Large intestine (tissue), 3 donors: ENCODE measurements at regions not wholly inside any gene's neighbourhood (a gene's known extent, or its start where the extent isn't known, plus 50 kb on each side); places are given as distances from the start of the nearest gene placed in this dataset.

ENCODE experiments used
- DNase-seq, 2 donors: peaks; one replicate each; pipeline versions ENCODE4 v3.0.0 to v3.0.0-alpha.2; 2013
- H3K27ac ChIP-seq: one replicate; pipeline ENCODE4 v1.5.1; 2013; ENCODE audit warnings: low read length
- H3K27me3 ChIP-seq: 2 replicates; pipeline ENCODE4 v1.6.1; 2013; ENCODE audit warnings: low read length; ENCODE audit not compliant: control insufficient read depth, insufficient read depth
- H3K36me3 ChIP-seq: 2 replicates; pipeline ENCODE4 v1.6.1; 2013; ENCODE audit warnings: low read length; ENCODE audit not compliant: control insufficient read depth, insufficient read depth
- H3K4me1 ChIP-seq: one replicate; pipeline ENCODE4 v1.6.1; 2013; ENCODE audit warnings: low read length; ENCODE audit not compliant: control insufficient read depth, insufficient read depth
- H3K4me3 ChIP-seq: one replicate; pipeline ENCODE4 v1.5.1; 2013; ENCODE audit warnings: low read length
- H3K9me3 ChIP-seq: one replicate; pipeline ENCODE4 v1.6.1; 2013; ENCODE audit warnings: mild to moderate bottlenecking, low read depth, low read length, moderate library complexity; ENCODE audit not compliant: control insufficient read depth
- WGBS: methylation state at CpG from one replicate; pipeline ENCODE4 v1.1.5; 2013; ENCODE audit warnings: low lambda C conversion rate; ENCODE audit not compliant: insufficient coverage; 5-methylcytosine and 5-hydroxymethylcytosine counted together

DNA sequence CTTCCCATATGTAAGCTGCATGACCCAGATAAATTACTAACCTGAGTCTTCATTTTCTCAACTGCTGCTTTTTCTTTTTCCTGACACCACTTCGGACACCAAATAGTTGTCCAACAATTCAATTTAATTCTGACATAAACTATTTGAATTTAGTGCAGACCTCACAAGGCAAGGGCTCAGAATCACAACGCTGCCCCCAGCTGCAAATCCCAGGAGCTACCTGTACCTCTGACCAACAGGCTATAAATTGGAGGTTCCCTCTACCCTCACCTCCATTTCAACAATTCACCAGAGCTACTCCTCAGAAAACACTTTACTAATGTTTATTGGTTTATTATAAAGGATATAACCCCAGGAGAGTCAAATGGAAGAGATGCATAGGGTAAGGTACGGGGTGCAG lies 737.6 kb downstream of the NTRK3 start:
- Histone ChIP-seq H3K9me3 (no peaks in the 10 kb centered on the region), H3K4me3 (no peak overlapping the region), H3K4me1 (no peaks in the 10 kb centered on the region), H3K36me3 (no peaks in the 10 kb centered on the region), H3K27me3 (no peaks in the 10 kb centered on the region), H3K27ac (no peak overlapping the region)
- no CpG with 5 or more reads among the region's 3 CpGs for WGBS
- DNase-seq: no peak

DNA sequence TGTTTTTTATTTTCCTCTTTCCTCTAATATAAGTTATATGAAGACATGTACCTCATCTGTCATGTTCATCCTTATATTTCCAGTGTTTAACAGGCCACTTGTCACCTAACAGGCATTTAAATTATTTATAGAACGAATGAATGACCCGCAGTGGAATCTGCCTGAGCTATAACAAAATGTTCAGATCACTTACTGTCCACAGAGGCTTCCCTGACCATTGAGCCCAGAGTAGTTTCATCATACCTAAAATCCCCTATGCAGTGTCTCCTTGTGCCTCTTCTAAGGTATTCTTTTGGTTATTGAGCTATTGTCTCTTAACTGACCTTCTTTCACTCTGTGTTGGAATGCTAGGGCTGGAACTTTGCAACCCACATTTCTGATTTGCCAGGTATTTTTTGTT lies 748.5 kb downstream of the NTRK3 start:
- DNase-seq: no peak
- no peaks in the 10 kb centered on the region for H3K27me3 ChIP-seq
- no peaks in the 10 kb centered on the region for H3K36me3 ChIP-seq
- WGBS: no CpG with 5 or more reads among the region's 2 CpGs
- H3K4me1 ChIP-seq: no peaks in the 10 kb centered on the region
- H3K27ac ChIP-seq: no peak overlapping the region
- no peak overlapping the region for H3K4me3 ChIP-seq
- no peaks in the 10 kb centered on the region for H3K9me3 ChIP-seq

DNA sequence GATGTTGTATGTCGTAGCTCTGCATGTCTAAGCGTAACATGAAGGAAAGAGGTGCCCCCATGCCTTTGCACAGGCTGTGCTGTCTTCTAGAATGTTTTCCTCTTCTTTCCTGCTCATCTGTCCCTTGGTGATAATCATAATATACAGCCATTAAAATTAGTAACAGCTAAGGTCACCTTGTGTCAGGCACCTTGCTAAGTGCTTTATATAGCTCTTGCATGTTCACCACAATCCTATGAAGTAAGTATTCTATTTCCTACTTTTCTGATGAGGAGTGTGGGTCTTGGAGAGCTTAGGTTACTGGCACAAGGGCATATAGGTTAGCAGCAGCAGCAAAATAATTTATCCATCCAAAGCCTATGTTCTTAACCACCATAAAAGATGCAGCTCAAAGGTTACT lies 754.4 kb downstream of the NTRK3 start:
- DNase-seq: no peak

DNA sequence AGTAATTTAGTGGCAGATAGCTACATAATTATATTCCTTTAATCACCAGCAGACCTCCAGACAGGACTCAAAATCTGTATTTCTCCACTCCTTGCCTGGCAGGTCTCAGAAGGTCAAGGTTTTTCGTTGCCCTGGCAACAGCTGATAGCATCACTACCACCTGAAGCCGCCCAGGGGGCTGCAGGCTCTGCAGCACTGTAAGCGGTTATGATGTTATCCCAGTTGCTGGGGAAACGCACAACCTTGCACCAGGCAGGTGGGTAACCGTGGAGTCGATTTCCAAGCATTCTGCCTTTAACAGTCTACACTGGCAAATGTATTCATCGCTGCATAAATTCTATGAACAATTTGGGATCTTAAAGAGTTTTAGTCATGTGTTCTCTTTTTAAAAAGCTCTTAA lies 756.3 kb downstream of the NTRK3 start:
- no peak for DNase-seq
- WGBS: 100% methylated on average over 1 of the region's 7 CpGs
- Histone ChIP-seq H3K27ac (no peak overlapping the region), H3K4me3 (no peak overlapping the region), H3K4me1 (no peaks in the 10 kb centered on the region), H3K9me3 (no peaks in the 10 kb centered on the region), H3K27me3 (no peaks in the 10 kb centered on the region), H3K36me3 (no peaks in the 10 kb centered on the region)

More for the DNA sequence above, 754.4 kb downstream of the NTRK3 start:
- Histone ChIP-seq H3K36me3 (no peaks in the 10 kb centered on the region), H3K9me3 (no peaks in the 10 kb centered on the region), H3K27me3 (no peaks in the 10 kb centered on the region), H3K27ac (no peak overlapping the region), H3K4me3 (no peak overlapping the region), H3K4me1 (no peaks in the 10 kb centered on the region)
- WGBS: no CpG with 5 or more reads among the region's 2 CpGs

DNA sequence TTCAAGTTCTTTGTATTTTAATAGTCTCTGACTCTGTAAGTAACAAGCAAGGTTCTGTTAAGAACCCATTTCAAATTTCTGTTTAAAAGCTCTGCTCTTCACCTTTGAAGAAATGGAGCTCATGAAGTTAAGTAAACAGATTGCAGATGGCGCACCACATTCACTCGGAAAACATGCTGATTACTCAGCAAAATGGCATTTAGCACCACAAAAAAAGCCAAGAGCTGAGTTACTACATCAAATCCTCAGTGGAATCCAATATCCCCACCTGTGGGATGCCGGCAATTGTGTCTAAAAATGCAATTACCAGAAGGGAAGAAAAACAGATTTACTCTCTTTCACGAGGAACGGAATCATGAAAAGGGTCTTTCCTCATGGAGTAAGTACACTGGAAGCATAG lies 758.0 kb downstream of the NTRK3 start:
- Histone ChIP-seq H3K36me3 (no peaks in the 10 kb centered on the region), H3K27ac (no peak overlapping the region), H3K4me3 (no peak overlapping the region), H3K27me3 (no peaks in the 10 kb centered on the region), H3K4me1 (no peaks in the 10 kb centered on the region), H3K9me3 (no peaks in the 10 kb centered on the region)
- DNase-seq: no peak
- WGBS: 94% methylated on average over 3 of the region's 5 CpGs

DNA sequence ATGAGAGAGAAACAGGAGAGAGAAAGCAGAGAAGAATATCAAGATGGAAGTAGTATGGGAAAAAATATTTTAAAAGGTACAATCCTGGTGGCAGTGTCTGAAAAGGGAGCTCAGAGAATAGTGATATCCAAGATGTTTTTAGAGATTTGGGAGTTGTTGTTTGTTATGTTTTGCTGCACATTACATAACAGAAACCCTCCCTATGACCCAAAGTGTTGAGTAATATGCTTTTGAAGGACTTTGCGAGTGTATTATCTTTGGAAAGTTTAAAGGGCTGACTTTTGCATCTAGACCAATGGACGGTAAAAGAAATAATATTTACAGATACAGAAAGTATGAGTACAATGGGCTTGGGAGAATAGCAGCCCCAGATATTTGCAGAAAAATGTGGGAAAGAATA lies 759.7 kb downstream of the NTRK3 start:
- Histone ChIP-seq H3K36me3 (no peaks in the 10 kb centered on the region), H3K9me3 (no peaks in the 10 kb centered on the region), H3K4me1 (no peaks in the 10 kb centered on the region), H3K4me3 (no peak overlapping the region), H3K27ac (no peak overlapping the region), H3K27me3 (no peaks in the 10 kb centered on the region)
- DNase-seq: no peak
- WGBS: 31% methylated on average over 2 of the region's 2 CpGs

DNA sequence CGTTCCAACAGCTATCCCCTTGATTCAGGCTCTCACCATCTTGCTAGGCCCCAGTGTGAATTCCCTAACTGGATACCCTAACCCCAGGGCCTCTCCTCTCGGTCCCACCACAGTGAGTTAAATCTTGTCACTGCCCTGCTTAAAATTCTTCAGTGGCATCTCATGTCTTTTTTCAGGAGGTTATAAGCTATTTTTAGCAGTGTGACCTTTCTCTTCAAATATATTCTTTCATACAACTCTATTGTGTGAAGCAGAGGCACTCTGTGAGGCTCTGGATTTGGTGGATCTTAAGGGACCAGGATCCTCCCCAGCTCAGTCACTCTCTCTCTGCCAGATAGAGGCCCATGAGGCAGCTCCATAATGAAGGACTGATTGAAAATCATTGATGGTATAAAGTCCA lies 760.4 kb downstream of the NTRK3 start:
- no peaks in the 10 kb centered on the region for H3K4me1 ChIP-seq
- DNase-seq: no peak
- H3K36me3 ChIP-seq: no peaks in the 10 kb centered on the region
- H3K27me3 ChIP-seq: no peaks in the 10 kb centered on the region
- H3K9me3 ChIP-seq: no peaks in the 10 kb centered on the region
- no peak overlapping the region for H3K27ac ChIP-seq
- no peak overlapping the region for H3K4me3 ChIP-seq
- 88% methylated on average over 2 of the region's 2 CpGs for WGBS

DNA sequence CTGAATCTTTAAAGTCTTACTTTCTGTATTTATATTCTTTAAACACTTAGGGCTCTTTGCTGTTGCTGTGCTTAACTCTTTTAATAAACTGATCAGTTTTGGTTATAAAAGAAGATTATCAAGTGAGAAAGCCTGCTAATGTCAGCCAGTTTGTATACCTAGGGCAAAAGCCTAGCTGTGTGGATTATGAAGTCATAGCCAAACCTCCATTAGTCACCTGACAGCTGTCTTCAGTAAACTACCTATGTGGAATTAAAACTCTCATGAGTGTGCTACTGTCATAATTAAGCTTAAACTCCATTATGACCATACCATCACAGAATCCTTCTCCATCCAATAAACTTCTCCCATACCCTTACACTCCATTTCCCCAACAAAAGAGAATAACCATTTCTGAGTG lies 762.7 kb downstream of the NTRK3 start:
- DNase-seq: no peak
- H3K9me3 ChIP-seq: no peaks in the 10 kb centered on the region

DNA sequence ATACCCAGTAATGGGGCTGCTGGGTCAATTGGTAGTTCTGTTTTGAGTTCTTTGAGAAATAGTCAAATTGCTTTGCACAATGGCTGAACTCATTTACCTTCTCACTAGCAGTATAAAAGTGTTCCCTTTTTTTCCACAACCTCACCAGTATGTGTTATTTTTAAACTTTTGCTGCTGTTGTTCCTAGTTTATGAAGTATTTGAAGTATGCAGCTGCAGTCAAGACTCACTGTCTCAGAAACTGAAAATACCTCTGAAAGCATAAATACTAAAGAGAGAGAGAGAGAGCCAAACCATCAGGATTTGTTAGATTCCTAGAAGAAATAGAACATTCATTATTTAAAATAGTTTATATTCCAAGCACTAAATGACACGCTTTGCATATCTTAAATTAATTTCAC lies 764.2 kb downstream of the NTRK3 start:
- H3K27ac ChIP-seq: no peak overlapping the region
- H3K36me3 ChIP-seq: no peaks in the 10 kb centered on the region
- H3K9me3 ChIP-seq: no peaks in the 10 kb centered on the region
- H3K4me3 ChIP-seq: no peak overlapping the region
- H3K27me3 ChIP-seq: no peaks in the 10 kb centered on the region
- no peak for DNase-seq
- no peaks in the 10 kb centered on the region for H3K4me1 ChIP-seq
- no CpG with 5 or more reads among the region's 1 CpG for WGBS

More for the DNA sequence above, 762.7 kb downstream of the NTRK3 start:
- Histone ChIP-seq H3K36me3 (no peaks in the 10 kb centered on the region), H3K27me3 (no peaks in the 10 kb centered on the region), H3K27ac (no peak overlapping the region), H3K4me1 (no peaks in the 10 kb centered on the region), H3K4me3 (no peak overlapping the region)

DNA sequence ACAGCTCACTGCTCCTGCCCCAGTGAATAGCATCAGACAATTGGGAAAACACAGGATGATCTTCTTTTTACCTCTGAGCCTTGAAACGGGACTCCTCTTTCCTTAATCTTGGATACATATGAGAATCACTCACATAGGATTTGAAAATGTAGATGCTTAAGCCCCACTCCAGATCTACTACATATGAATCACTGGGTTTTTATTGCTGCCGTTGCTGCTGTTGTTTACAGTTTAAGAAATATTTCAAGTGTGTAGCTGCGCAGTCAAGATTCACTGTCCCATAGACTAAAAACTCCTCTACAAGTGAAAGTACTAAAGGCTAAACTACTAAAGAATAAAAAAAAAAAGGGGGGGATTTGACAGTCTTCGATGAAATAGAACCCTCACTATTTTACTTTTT lies 765.9 kb downstream of the NTRK3 start:
- DNase-seq: peak in 1 of 2 donors; percentile 5
- Histone ChIP-seq H3K27ac (no peak overlapping the region), H3K27me3 (no peaks in the 10 kb centered on the region), H3K4me1 (no peaks in the 10 kb centered on the region), H3K9me3 (no peaks in the 10 kb centered on the region), H3K4me3 (no peak overlapping the region), H3K36me3 (no peaks in the 10 kb centered on the region)
- WGBS: 61% methylated on average over 3 of the region's 4 CpGs

DNA sequence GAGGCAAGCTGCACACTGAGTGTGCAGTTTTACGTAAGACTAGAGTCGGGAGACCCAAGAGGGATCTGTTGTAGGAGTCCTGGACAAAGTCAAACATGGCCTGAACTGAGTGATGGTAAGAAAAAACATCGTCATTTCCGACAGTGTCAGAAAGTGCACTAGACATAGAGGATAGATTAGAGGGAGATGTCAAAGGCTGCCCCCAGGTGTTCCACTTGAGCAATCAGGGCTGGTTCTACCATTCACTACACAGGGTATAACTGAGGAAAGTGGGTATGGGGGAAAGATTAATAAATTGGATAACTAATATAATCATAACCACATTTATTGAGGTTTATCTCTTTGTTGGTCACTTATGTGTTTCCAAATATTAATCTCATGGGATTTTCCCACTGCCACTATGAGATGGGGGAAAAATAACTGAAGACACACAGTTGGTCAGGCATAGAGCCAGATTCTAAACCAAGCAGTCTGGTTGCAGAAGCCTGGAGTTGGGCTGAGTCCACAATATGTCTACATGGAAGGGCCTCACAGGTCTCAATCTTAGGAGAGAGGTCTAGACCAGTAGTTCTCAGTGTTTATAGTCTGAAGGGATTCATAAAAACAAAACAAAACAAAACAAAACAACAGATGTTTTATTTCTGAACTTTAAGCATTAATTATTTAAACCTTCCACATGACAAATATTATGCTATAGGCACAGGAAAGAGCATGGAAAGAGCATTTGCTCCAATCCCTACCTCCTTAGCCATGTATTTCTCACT lies 766.5 kb downstream of the NTRK3 start:
- WGBS: no CpG with 5 or more reads among the region's 4 CpGs

More for the DNA sequence above, 766.5 kb downstream of the NTRK3 start:
- Histone ChIP-seq H3K9me3 (no peaks in the 10 kb centered on the region), H3K4me3 (no peak overlapping the region), H3K27me3 (no peaks in the 10 kb centered on the region), H3K4me1 (no peaks in the 10 kb centered on the region), H3K27ac (no peak overlapping the region), H3K36me3 (no peaks in the 10 kb centered on the region)
- DNase-seq: no peak
